NCI-H1417 treated with DMSO at 0.1 percent for 48 hours (cell line): ENCODE measurements at regions not wholly inside any gene's neighbourhood (a gene's known extent, or its start where the extent isn't known, plus 50 kb on each side); places are given as distances from the start of the nearest gene placed in this dataset.

ENCODE experiments used
- DNase-seq: peaks from one replicate; lab custom pipeline; 2025; lab: John Stamatoyannopoulos, UW

DNA sequence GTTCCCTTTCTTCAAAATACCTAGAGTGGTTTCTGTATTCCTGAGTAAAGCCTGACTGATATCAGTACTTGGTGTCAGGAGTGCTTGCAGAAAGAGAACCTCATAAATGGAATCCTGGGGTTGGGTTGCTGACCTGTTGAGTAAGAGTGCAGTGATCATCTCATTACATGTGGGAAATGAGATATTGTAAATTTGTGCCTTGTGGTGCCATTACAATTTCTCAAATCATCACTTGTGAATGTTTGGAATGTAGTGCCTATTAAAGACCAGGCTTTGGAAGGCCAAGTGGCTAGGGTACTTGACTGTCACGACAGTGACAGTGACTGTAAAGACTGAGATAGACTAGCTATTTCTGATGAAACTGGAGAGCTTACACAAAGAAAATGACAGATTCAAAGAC, 176.7 kb upstream of the CTTNBP2NL start:
- no peak for DNase-seq

DNA sequence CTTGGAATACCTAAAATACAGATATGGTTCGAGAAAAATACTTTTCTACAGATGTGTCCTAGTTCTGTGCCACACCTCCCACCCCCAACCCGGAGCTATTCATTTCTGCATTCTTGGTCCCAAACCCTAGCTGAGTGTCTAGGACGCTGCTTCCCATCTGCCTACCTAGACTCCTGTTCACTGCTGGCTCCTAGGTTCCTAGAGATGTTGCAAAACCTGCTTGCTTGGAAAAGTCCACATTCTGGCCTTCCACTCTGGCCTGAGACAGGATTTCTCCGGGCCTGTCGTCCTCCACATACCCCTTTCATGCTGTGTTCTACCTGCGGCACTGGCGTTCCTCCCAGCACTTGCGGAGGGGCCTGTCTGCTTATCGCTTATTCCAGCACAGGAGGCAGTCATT, 165.8 kb upstream of the CTTNBP2NL start:
- DNase-seq, result no peak

DNA sequence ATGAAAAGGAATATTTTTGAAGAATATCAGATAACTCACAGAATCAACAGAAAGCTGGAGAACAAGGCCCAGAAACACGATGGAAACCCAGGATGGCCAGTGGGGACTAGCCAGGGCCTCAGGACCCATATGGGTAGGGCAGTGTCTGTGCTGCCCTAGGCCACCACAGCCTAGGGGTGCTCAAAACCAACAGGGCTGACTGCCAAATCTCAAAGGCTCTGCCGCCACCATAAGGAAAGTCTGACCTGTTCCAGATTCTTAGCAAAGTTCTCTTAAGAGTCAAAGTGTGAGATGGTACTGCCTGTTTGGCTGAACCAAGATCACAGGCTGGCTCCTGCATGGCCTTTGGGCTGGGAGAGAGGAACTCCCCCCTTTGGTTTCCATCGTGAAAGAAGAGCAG, 164.7 kb upstream of the CTTNBP2NL start:
- DNase-seq, result no peak

DNA sequence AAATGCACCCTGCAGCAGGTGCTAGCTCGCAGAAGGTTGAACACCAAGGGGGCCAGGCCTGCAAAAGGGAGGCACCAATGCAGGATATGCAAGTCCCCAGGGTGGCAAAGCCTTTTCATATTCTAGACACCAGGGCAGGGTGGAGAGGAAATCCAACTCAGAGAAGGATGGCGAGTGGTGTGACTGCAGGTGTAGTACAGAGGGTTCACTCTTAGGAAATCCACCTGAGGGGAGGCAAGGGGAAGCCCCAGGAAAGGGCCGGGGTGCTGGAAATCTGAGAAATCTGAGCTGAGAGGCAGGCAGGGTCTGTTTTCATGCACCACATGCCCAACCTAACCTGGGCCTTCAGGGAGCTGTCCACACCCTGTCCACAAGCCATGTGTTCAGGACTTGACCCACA, 163.2 kb upstream of the CTTNBP2NL start:
- no peak for DNase-seq

DNA sequence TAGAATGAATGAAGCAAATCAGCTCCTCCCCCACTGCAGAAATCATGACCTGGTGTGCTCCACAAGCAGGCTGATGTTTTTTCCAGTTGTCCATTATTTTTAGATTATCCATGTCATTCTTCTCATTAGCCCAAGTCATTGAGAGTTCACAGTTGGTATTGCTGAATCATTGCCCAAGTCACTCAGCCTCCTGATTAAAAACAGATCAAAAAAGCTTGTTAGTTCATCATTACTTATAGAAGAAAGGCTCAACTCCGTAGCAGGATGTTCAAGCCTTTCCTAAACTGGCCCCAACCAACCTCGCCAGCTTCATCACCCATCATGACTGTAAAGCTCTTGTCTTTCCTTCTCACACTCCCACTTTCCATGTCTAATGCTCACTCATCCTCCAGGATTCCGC, 161.3 kb upstream of the CTTNBP2NL start:
- DNase-seq, result no peak

DNA sequence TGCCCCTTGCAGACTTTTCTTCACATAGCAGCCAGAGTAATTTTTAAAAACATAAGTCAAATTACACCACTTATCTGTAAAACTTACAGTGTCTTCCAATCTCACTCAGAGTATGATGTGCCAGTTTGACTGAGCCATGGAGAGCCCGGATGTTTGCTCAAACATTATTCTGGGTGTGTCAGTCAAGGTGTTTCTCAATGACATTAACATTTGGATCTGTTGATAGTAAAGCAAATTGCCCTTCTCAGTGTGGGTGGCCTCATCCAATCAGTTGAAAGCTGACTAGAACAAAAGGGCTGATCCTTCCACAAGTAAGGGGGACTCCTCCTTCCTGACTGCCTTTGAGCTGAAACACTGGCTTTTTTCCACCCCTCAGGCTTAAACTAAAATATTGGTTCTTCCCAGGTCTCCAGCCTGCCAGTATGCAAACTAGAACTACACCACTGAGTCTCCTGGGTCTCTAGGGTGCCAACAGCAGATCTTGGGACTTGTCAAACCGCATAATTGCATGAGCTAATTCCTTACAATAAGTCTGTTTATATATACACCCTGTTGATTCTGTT, 157.9 kb upstream of the CTTNBP2NL start:
- DNase-seq, result no peak

DNA sequence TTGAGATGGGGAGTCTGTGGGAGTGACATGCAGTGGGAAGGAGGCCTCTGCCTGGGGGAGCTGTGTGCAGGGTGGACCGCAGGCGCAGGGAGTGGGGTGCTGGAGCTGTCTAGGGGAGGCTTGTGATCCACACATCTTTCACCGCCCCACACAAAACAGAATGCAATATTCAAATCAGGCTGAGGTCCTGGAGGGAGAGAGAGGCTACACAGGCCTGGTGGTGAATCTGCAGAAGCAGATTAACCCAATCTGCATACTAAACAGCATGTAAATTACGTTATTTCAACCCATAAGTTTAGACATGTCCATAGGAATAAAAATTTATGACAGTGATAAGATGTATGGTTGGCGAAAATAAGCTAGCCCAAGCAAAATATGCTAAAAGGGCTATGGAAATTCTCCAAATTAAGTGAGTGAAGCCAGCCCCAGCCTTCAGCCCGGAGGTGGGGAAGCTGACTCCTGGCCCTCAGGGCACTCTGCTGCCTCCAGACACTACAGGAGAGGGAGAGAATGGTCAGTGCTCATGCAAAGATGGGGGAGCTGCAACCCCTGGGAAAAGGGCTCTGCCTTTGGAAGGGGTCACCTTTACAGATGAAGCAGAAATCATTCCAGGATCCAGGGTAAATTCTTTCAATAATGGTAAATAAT, 156.2 kb upstream of the CTTNBP2NL start:
- no peak for DNase-seq

DNA sequence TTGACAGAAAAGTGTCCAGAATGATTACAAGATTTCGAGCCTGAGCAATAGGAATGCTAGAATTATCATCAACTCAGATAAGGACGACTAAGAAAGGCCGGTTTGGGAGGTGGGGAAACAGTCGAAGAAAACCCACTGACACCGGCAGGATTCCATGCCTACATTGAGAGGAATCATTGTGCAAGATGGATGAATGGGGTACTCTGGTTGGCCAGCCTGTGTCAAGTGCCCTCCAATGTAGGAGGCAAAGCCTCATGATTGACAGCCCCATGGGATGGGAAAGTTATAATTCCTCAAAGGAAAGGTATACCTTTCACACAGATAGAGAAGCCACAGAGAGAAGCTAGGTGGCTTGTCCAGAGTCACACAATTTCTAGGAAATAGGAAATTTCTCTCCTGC, 153.5 kb upstream of the CTTNBP2NL start:
- no peak for DNase-seq

DNA sequence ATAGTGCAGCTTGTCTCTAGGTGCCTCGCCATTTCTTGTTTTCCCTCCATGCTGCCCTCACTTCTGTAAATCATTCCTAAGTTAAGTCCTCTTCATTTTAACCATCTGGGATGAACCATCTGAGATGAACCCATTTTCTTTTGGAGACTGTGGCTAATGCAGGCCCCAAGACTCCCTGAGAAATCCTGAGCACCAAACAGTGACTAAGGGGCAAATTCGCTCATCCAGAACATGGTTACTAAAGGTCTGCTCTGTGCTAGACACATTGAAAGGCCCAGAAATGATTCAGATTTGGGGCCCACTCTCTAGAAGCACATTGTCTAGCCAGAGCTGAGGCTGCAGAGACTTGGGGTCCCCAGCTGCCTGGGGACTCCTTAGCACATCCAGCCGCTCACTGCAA, 151.9 kb upstream of the CTTNBP2NL start:
- no peak for DNase-seq

DNA sequence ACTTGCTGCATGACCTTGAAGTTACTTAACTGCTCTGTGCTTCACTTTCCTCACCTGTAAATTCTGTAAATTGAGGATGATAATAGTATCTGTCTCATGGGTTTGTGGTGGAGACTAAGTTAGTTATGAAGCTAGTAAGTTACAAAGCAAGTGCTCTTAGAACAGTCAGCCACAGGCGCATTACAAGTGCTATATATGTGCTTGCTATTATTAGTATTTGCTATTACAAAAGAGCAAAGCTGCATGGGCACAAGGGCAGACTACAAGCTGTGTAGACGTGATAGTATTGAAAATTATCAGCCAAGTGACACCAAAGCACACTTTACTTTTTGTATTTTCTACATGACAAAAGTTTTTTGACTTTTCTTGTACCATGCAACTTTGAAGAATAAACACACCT, 150.9 kb upstream of the CTTNBP2NL start:
- no peak for DNase-seq

DNA sequence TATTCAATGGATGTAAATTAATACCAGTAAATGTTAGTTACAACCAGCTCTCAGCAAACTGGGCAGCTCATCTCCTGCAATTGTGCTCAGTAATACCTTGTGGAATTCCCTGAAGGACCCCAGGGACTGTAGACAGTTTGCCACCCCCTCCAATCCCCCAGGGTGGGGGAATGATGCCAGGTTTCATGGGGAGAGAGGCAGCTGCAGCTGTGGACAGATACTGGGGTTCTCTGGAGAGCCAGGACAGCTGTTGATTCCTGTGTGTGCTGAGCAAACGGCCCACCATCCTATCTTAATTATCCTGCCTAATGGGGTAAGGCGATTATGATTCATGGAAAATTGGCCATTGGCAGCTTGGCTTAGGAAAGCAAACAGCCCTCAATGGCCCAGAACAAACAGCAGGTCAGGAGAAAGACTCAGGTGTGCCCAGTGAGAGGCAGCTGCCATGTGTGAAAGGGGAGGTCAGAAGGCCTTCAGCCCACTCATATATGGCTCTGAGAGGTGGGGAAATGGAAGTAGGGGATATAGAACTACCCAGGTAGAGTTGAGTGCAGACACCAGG, 148.9 kb upstream of the CTTNBP2NL start:
- peak; percentile 32 for DNase-seq

DNA sequence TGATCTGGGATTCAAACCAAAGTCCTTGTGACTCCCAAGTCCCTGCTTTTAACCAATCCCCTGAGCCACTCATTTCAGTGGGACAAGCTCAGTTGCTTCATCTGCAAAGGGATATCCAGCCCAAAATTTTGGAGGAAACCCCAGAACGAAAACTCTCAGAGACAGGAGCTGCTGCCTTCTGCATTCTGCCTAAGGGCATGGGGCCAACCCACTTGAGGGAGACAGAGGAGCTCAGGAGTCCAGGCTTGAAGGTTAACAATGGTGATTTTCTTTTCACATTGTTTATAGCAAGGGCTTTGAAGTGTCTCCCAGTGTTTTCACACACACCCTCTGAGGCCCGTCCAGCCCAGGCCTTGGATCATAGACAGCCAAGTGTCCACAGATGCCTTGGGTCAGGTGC, 148.1 kb upstream of the CTTNBP2NL start:
- no peak for DNase-seq

DNA sequence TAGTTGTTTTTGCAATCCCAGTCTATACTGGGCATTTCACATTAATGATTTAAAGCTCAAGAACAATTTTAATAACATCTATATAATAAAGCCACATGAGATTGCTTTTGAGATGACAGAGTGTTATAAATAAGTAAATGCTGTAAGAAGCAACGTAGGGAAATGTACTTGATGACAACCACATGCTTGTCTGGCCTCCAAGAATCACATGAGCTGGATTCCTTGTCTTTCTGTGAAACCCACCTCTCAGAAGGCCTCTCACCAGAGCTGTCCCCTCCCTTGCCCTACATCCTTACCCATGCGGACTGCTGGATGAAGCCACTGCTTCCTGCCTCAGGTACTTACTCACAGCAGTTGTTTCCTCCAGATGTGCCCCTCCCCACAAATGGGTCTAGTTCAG, 145.1 kb upstream of the CTTNBP2NL start:
- no peak for DNase-seq

DNA sequence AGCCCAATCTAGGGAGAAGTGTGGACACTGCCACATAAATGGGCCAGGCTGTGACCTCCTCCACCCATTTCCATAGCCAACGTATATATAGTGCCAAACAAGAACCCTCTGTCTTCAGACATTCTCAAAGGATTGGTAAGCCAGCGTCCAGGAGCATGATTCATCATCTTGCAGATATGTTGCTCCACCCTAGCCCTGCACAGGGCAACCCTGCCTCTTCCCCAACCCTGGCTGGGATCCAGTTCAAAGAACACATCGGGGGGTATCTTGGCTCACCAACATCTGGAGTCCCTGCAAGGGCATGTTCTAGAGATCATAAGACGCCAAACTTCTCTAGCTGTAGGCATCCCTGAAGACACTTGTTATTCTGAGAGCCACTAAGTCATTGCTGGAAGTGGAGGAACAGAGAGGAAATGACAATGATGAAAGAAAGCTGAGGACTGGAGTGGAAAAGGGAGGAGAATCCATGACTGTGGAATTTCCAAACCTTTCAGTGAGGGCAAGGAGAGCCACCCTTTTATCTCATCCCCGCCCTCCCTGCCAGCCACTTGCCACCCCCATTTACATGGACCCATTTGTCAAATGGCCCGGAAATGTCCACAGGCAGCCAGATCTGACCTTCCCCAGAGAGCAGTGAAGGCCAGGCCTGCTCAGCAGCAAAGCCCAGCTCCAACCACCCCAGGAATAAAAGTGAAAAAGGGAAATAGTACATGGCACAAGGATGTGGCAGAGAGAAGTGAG, 144.1 kb upstream of the CTTNBP2NL start:
- DNase-seq, result no peak

DNA sequence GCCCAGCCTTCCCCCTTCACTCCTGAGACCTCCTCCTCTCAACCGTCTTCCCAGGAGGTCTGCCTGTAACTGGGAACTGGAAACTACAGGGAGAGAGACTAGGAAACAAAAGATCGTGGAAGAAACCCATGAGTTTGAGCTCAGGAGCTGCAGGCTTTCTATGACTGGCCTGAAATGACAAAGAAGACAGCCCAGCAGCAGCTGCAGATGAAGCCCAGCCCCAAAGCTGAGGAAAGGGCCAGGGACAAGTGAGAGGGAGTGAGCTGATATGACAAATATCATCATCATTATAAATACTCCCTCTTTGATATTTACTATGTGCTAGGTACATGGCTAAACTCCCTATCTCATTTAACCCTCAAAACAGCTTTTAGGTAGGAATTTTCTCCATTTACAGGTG, 142.6 kb upstream of the CTTNBP2NL start:
- no peak for DNase-seq

DNA sequence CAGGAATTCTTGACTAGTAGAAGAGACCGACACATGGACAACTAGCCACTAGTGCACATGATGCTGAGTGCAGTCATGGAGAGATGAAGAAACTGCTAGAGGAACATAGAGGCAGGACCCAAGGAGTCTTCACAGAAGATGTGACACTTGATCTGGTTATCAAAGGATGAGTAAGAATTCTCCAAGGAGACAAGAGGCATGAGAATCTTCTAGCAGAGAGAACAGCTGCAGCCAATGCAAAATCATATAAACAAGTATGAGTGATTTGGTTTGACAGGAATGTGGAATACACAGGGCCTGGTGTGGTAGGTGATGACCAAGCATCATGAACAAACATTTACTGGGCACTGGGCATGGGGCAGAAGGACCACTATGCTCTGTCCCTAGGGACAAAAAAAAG, 140.9 kb upstream of the CTTNBP2NL start:
- no peak for DNase-seq

DNA sequence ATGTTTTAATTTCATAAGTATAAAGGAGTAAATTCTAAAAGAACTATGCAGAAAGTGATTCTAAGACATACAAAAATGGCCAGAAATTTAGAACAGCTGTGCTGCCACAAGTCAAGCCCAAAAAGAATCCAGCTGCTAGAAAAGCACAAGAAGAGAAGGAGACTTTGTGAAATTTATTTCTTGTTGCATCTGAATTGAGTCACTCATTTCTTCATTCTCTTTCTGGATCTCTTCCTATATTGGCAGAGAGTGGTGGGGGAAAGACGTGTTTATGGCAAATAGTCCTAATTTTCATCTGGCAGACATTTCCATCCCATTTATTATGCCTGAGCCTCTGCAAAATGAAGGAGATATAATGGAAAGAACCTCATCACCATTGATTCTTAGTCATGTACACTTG, 139.6 kb upstream of the CTTNBP2NL start:
- DNase-seq, result no peak

DNA sequence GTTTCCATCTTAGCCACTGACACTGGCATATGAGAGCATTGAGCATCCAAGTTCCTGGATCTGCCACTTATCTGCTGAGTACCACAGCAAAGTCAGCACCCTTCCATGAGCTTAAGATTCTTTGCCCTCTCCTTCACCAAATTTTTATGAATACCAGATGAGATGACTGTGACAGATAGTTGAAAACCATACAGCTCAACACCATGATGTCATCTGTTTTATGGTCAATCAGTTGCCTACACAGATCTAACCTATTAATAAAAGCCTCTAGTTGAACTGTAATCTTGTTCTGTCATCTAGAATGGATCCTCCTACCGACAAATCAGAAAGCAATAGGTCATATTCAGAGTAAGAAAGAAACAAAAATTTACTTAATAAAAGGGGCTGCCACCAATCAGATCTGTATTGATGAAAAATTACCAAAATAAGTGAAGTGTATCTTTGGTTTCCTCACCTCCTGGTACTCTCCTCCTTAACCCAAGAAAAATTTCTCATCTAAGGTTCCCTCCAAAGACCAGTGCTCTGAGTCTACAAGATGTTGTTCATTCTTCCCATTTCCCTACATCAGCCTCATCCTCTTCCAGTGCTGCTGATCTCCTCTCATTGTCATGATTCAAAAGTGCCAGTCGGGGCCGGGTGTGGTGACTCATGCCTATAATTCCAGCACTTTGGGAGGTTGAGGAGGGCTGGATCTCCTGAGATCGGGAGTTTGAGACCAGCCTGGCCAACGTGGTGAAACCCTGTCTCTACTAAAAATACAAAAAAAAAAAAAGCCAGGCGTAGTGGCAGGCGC, 138.8 kb upstream of the CTTNBP2NL start:
- DNase-seq, result no peak

DNA sequence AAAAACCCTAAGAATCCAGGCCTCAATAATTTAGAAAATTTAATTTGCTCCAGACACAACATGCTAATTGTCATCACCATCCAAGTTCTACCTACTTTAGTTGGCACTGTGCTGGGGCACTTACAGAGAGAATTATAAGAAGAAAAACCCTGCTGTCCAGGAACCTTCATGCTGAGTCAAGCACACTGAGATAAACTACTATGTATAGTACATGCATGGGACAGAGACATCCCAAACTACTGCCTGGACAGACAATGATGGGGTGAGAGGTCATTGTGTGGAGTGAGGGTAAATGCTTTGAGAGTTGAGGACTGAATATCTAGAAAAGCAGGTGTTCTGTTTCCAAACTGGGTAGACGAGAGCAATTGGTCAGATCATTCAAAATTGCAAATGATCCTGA, 135.3 kb upstream of the CTTNBP2NL start:
- DNase-seq, result no peak

DNA sequence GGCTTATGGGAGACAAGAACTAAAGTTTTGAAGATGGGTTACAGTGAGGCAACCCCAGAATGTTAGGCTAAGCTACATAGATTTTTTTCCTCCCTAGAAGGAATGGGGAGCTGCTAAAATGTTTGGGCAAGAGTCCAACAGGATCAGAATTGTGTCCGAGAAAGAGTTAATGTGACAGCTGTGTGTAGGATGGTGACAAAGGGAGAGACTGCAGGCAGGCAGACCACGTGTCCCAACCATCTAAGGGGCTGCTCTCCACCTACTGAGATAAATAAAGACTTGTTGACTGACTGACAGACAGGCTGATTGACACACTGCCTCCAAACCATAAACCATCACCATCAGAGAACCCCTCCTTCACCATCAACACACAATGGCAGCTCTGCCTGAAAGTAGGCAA, 133.7 kb upstream of the CTTNBP2NL start:
- DNase-seq, result no peak

DNA sequence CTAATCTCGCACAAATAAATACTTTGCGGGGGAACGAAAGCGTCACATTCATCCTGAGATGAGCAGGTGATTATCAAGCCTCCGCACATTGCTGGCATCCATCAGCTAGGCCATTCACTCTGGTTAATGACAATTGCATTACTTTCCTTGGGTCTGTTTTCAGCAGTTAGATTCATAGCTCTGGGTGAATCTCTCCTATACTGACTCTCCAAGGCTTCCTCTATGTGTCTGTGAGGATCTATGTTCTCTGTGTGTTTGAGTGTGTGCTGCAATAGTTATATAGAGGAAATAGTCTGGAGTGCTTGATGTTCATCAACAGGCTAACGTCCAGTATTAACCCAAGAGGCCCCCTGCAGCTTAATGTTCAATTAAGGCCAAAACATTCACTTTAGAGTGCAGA, 133.0 kb upstream of the CTTNBP2NL start:
- DNase-seq, result no peak

DNA sequence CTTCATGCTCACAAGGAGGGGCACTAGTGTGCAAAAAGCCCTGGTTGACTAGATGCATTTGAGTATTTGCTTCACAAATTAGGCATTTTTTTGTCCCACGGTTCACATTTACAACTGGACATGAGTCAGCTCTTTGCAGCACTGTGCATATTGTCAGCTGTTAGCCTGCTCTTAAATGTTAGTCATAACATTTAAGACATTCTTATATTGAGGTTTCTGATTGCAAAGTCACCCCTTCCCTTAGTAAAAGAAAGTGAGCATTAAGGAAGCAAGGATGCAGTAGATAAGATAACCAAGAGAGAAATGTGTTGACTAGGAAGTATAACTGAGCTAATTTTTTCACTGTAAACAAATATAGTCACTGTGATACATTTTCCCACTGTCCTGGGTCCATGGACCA, 132.6 kb upstream of the CTTNBP2NL start:
- DNase-seq, result no peak

DNA sequence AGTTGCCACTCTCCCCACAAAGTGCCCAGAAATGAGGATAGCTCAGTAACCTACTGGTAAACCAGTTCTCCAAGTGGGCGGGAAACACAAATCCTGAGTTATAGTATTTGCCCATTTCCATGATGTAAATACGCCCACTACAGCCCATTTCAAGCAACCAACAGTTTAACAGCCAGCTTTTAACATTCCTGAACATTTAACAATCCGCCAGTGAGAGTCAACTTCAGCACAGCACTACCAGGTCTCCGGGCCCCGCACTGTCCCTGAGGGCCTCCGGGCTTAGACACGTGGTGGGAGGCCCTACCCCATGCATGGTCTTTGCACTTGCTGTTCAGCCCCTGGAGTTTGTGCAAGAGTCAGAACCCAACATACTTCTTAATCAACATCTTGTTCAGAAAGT, 132.0 kb upstream of the CTTNBP2NL start:
- DNase-seq, result no peak
